ENCODE measurements at regions not wholly inside any gene's neighbourhood (a gene's known extent, or its start where the extent isn't known, plus 50 kb on each side); places are given as distances from the start of the nearest gene placed in this dataset.

GRCh38 chr12:27382924-27383323 lies 50.3 kb downstream of the BMAL2 start:
- no peak overlapping the region for H3K27ac Mint-ChIP-seq
- peaks cover 9% of the 10 kb centered on the region for H3K36me3 Mint-ChIP-seq (ENCODE audit: low read depth)
- no peak for ATAC-seq
- no peaks in the 10 kb centered on the region for H3K27me3 Mint-ChIP-seq
- H3K4me1 Mint-ChIP-seq: peaks cover 2% of the 10 kb centered on the region
- no peak overlapping the region for H3K4me3 Mint-ChIP-seq
- H3K9me3 Mint-ChIP-seq: no peaks in the 10 kb centered on the region
- no peak for DNase-seq

DNA sequence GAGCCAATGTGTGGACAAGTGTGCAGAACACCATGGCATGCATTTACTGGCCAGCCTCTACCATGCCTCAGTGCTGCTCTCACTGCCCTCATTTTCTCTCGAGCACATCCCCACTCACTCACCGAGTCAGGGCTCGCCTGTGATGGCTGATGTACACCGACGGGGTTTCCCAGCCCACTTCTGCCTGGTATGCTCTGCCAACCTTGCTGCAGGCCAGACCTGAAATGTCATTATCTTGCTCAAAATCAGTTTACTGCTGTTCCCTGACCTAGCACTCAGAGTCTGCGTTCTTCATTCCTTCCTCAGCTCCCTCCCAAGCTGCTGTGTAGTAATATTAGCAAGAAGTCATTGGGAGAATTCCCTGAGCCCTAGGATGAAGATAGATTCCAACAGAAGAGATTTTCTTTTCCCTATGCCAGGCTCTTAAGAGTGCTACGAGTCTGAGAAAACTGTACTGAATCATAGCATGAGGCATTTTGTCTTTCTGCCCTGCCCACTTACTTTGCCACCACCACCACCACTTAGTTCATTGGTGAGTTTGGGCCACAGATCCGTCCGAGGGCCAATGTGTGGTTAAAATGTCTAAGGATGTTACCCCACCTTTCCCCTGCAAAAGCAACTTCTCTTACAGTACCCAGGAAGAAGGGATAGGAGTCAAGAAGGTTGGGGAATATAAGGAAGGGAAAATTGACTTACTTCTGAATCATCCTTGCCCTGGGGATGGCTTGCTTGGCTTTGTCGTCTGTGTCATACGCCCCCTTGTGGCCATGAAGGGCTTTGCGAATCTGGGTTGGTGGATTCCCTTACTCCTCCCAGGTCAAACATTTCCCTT lies 51.0 kb downstream of the BMAL2 start:
- DNase-seq: peak; percentile 74
- H3K27me3 Mint-ChIP-seq: no peaks in the 10 kb centered on the region
- H3K27ac Mint-ChIP-seq: no peak overlapping the region
- H3K4me3 Mint-ChIP-seq: no peak overlapping the region
- peak; percentile 43 for ATAC-seq
- no peaks in the 10 kb centered on the region for H3K9me3 Mint-ChIP-seq
- peaks cover 9% of the 10 kb centered on the region for H3K36me3 Mint-ChIP-seq (ENCODE audit: low read depth)
- H3K4me1 Mint-ChIP-seq: peaks cover 2% of the 10 kb centered on the region

DNA sequence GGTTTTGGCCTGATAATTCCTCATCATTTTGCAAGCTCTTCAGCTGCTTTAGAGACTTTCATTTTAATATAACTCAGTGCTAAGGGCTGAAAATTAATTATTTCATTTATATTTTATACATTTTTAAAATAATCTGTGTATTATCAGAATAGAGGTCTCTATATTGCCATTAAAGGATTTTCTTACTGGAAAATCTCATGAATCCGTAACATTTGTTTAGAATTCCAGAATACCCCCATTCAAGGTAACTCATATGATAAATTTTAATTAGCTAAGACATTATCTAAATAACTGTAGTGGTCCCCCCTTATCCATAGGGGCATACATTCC lies 51.6 kb downstream of the BMAL2 start:
- no peak for DNase-seq
- H3K4me3 Mint-ChIP-seq: no peak overlapping the region
- H3K27me3 Mint-ChIP-seq: no peaks in the 10 kb centered on the region
- H3K27ac Mint-ChIP-seq: no peak overlapping the region
- H3K36me3 Mint-ChIP-seq (ENCODE audit: low read depth): peaks cover 9% of the 10 kb centered on the region
- H3K4me1 Mint-ChIP-seq: peaks cover 2% of the 10 kb centered on the region
- ATAC-seq: no peak
- H3K9me3 Mint-ChIP-seq: no peaks in the 10 kb centered on the region

DNA sequence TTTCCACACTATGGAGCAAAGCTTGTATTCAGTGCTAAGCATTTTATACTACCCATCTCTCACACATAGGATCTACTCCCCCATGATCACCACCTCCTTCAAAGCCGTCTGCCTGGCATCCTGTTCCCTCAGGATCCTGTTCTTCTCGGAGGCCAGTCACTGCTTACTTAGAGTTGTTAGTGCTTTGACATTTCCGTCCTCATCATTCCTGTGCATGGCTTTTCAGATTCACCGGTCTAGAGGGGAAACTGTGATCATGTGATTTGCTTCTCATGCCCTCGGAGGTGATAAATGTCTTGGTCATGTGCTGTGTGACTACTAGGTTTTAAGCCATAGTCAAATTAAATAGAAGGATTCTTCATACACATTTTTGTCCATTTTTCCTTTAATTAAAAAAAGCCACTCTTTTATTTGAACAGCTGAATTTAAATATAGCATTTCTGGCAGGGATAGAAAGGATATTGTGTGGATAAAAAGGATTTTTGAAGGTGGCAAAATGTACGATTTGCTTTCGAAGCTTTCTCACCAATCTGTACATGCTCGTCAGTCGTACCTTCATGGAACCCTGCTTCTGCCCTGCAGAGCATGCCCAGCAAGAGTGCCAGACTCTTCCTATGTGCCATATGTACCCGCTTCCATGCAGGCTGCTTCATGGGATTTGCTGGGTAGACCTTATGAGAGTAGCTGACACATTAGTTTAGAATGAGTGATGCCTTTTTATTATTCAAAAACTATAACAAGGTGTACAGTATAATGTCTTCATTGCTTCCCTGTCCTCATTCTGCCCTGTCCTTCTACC lies 53.3 kb downstream of the BMAL2 start:
- ATAC-seq (no peak), DNase-seq (no peak)
- H3K9me3 Mint-ChIP-seq: no peaks in the 10 kb centered on the region
- H3K36me3 Mint-ChIP-seq (ENCODE audit: low read depth): peaks cover 12% of the 10 kb centered on the region
- H3K27ac Mint-ChIP-seq: no peak overlapping the region
- H3K4me3 Mint-ChIP-seq: no peak overlapping the region
- H3K27me3 Mint-ChIP-seq: no peaks in the 10 kb centered on the region
- H3K4me1 Mint-ChIP-seq: peaks cover 2% of the 10 kb centered on the region

DNA sequence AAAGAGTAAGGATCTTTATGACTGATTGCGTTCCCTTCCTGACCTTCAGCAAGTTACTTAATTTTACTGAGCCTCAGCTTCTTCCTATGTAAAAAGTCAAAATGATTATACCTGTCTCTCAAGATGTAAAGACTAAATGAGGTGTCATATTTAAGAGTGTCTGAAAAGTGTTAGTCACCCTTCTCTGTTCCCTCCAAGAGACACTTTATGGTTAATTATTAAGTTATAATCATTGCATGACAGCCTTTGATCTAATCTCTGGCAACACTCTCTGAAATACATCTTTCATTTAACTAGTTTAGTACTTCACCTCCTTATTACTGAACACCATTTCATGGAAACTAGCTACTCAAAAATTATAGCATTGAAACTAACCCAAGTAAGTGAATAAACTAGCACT lies 54.8 kb downstream of the BMAL2 start:
- no peak for ATAC-seq
- H3K9me3 Mint-ChIP-seq: no peaks in the 10 kb centered on the region
- H3K4me3 Mint-ChIP-seq: no peak overlapping the region

GRCh38 chr12:27388650-27389049 lies 56.0 kb downstream of the BMAL2 start:
- Mint-ChIP-seq H3K27me3 (peaks cover 2% of the 10 kb centered on the region), H3K4me1 (peaks cover 2% of the 10 kb centered on the region), H3K9me3 (no peaks in the 10 kb centered on the region), H3K36me3 (ENCODE audit: low read depth) (peaks cover 14% of the 10 kb centered on the region), H3K27ac (no peak overlapping the region), H3K4me3 (no peak overlapping the region)
- ATAC-seq (no peak), DNase-seq (no peak)

More for the DNA sequence above, 54.8 kb downstream of the BMAL2 start:
- Mint-ChIP-seq H3K27me3 (peaks cover 2% of the 10 kb centered on the region), H3K4me1 (peaks cover 2% of the 10 kb centered on the region), H3K36me3 (ENCODE audit: low read depth) (peaks cover 16% of the 10 kb centered on the region), H3K27ac (no peak overlapping the region)
- no peak for DNase-seq

GRCh38 chr12:27394676-27395075 lies 51.9 kb upstream of the SMCO2 start:
- no peaks in the 10 kb centered on the region for H3K9me3 Mint-ChIP-seq
- H3K36me3 Mint-ChIP-seq (ENCODE audit: low read depth): peaks cover 7% of the 10 kb centered on the region
- no peak overlapping the region for H3K4me3 Mint-ChIP-seq
- no peak overlapping the region for H3K27ac Mint-ChIP-seq
- ATAC-seq: no peak
- no peaks in the 10 kb centered on the region for H3K4me1 Mint-ChIP-seq
- DNase-seq: no peak
- H3K27me3 Mint-ChIP-seq: peaks cover 2% of the 10 kb centered on the region

- Mint-ChIP-seq H3K36me3 (ENCODE audit: low read depth) (peaks cover under 1% of the 10 kb centered on the region), H3K27me3 (peaks cover 5% of the 10 kb centered on the region), H3K4me1 (no peaks in the 10 kb centered on the region), H3K4me3 (no peak overlapping the region), H3K27ac (no peak overlapping the region), H3K9me3 (no peaks in the 10 kb centered on the region)
- no peak for ATAC-seq
- no peak for DNase-seq
These were observed 50.2 kb upstream of the SMCO2 start for GRCh38 chr12:27396216-27396815.

Measured in activated naive CD8-positive, alpha-beta T cell treated with anti-CD3 and anti-CD28 coated beads, Interleukin-2, amount 50 U/mL, for 24 hours (primary cell).